SK-N-MC (cell line): ENCODE measurements at regions not wholly inside any gene's neighbourhood (a gene's known extent, or its start where the extent isn't known, plus 50 kb on each side); places are given as distances from the start of the nearest gene placed in this dataset.

ENCODE experiments used
- EZH2 ChIP-seq: fragments of 200-600 bp; sonication (generic); IDR thresholded peaks from one replicate; pipeline ENCODE4 v1.6.1; 2017; ENCODE audit warnings: antibody characterized with exemption
- FOXP2 ChIP-seq: optimal IDR thresholded peaks from 2 replicates; pipeline ENCODE3; 2011; ENCODE audit warnings: mild to moderate bottlenecking, moderate library complexity; ENCODE audit not compliant: insufficient read depth; ENCODE audit errors: extremely low read length, control extremely low read depth

GRCh38 chr12:131510431-131510830, 200.5 kb upstream of the SFSWAP start:
- no peak for TF ChIP-seq EZH2
- no peak for TF ChIP-seq FOXP2
